ENCODE measurements at regions not wholly inside any gene's neighbourhood (a gene's known extent, or its start where the extent isn't known, plus 50 kb on each side); places are given as distances from the start of the nearest gene placed in this dataset.

DNA sequence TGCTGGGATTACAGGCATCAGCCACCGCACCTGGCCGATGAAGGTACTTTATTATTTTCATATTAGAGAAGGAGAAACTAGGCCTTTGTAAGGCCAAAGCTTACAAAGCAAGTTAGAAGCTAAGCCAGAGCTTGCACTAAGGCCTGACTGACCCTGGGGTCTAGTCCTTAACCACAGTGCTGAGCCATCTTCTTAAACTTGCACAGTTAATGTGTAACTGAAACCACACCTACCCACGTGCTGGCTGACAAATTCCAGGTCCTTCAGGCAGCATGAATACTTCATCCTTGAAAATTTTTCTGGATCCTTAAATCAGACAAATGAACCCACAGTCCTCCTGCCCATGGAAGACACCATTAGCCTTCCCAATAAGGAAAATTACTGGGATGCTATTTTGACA is 880.6 kb downstream of the UQCRFS1 start:
- Histone ChIP-seq H3K79me2 (ENCODE audit: insufficient read depth, low read length) (no peaks in the 10 kb centered on the region), H3K4me3 (ENCODE audit: insufficient read depth, low read length) (no peak overlapping the region), H3K9me3 (ENCODE audit: low read depth, low read length) (no peaks in the 10 kb centered on the region), H3K27me3 (ENCODE audit: insufficient read depth, low read length) (no peaks in the 10 kb centered on the region), H4K20me1 (ENCODE audit: insufficient read depth, low read length) (no peaks in the 10 kb centered on the region), H3K4me2 (ENCODE audit: insufficient read depth, low read length) (no peak overlapping the region), H3K4me1 (ENCODE audit: insufficient read depth, low read length) (no peaks in the 10 kb centered on the region), H3K36me3 (ENCODE audit: insufficient read depth, low read length) (no peaks in the 10 kb centered on the region), H2AFZ (ENCODE audit: low read length) (no peak overlapping the region), H3K27ac (ENCODE audit: low read depth, low read length) (no peak overlapping the region)
- TF ChIP-seq, protein P1, sequence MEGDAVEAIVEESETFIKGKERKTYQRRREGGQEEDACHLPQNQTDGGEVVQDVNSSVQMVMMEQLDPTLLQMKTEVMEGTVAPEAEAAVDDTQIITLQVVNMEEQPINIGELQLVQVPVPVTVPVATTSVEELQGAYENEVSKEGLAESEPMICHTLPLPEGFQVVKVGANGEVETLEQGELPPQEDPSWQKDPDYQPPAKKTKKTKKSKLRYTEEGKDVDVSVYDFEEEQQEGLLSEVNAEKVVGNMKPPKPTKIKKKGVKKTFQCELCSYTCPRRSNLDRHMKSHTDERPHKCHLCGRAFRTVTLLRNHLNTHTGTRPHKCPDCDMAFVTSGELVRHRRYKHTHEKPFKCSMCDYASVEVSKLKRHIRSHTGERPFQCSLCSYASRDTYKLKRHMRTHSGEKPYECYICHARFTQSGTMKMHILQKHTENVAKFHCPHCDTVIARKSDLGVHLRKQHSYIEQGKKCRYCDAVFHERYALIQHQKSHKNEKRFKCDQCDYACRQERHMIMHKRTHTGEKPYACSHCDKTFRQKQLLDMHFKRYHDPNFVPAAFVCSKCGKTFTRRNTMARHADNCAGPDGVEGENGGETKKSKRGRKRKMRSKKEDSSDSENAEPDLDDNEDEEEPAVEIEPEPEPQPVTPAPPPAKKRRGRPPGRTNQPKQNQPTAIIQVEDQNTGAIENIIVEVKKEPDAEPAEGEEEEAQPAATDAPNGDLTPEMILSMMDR (IDR thresholded peaks at IDR 0.05; ENCODE audit: extremely low read depth, low read depth, low read length) = no peak
- no peak for DNase-seq (ENCODE audit: insufficient read length, low spot score, missing footprints)

DNA sequence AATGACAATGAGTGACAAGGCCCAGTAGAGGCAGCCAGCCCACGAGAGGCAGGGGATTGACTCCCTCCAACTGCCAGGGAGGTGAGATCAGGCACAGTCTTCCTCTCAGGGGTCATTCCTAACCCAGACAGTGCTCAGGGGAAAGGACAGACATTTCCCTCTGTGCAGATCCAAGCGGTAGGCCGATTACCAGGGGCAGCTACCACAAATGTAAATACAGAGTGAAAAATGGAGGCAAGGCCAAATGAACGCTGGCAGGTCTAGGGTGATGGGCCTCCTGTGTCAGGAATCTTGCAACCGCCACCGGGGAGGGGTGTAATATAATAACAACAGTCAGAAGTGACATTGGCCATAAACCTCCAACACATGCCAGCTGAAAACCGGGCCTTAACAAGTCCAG is 881.4 kb downstream of the UQCRFS1 start:
- H3K36me3 ChIP-seq (ENCODE audit: insufficient read depth, low read length) = no peaks in the 10 kb centered on the region
- H3K9me3 ChIP-seq (ENCODE audit: low read depth, low read length) = no peaks in the 10 kb centered on the region
- H3K4me3 ChIP-seq (ENCODE audit: insufficient read depth, low read length) = no peak overlapping the region
- no peaks in the 10 kb centered on the region for H4K20me1 ChIP-seq (ENCODE audit: insufficient read depth, low read length)
- no peak overlapping the region for H2AFZ ChIP-seq (ENCODE audit: low read length)
- H3K27ac ChIP-seq (ENCODE audit: low read depth, low read length) = no peak overlapping the region
- TF ChIP-seq, protein P1 (IDR thresholded peaks at IDR 0.05; ENCODE audit: extremely low read depth, low read depth, low read length) = no peak
- no peaks in the 10 kb centered on the region for H3K4me1 ChIP-seq (ENCODE audit: insufficient read depth, low read length)
- no peaks in the 10 kb centered on the region for H3K79me2 ChIP-seq (ENCODE audit: insufficient read depth, low read length)
- no peak overlapping the region for H3K4me2 ChIP-seq (ENCODE audit: insufficient read depth, low read length)
- DNase-seq (ENCODE audit: insufficient read length, low spot score, missing footprints) = no peak
- no peaks in the 10 kb centered on the region for H3K27me3 ChIP-seq (ENCODE audit: insufficient read depth, low read length)

DNA sequence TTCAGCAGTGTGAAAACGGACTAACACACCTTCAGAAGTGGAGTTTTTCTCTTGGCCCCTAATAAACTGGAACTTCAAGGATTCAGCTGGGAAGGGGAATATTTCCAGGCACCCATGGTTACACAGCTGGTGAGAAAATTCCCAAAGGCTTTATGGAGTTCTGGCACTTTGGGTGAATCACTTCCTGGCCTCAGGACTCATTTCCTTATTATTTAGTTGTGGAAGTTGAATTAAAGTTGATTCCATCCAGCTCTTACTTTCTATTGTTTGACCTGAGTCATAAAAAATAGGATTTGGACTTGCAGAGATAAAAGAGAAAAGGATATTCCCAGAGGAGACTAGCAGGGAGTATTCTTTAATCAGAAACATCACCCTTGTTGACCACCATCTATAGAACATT is 882.1 kb downstream of the UQCRFS1 start:
- Histone ChIP-seq H3K27me3 (ENCODE audit: insufficient read depth, low read length) (no peaks in the 10 kb centered on the region), H3K4me3 (ENCODE audit: insufficient read depth, low read length) (no peak overlapping the region), H3K27ac (ENCODE audit: low read depth, low read length) (no peak overlapping the region), H3K4me2 (ENCODE audit: insufficient read depth, low read length) (no peak overlapping the region), H3K4me1 (ENCODE audit: insufficient read depth, low read length) (no peaks in the 10 kb centered on the region), H3K36me3 (ENCODE audit: insufficient read depth, low read length) (no peaks in the 10 kb centered on the region), H3K9me3 (ENCODE audit: low read depth, low read length) (no peaks in the 10 kb centered on the region), H4K20me1 (ENCODE audit: insufficient read depth, low read length) (no peaks in the 10 kb centered on the region), H3K79me2 (ENCODE audit: insufficient read depth, low read length) (no peaks in the 10 kb centered on the region), H2AFZ (ENCODE audit: low read length) (no peak overlapping the region)
- DNase-seq (ENCODE audit: insufficient read length, low spot score, missing footprints) = no peak
- TF ChIP-seq, protein P1 (IDR thresholded peaks at IDR 0.05; ENCODE audit: extremely low read depth, low read depth, low read length) = no peak

DNA sequence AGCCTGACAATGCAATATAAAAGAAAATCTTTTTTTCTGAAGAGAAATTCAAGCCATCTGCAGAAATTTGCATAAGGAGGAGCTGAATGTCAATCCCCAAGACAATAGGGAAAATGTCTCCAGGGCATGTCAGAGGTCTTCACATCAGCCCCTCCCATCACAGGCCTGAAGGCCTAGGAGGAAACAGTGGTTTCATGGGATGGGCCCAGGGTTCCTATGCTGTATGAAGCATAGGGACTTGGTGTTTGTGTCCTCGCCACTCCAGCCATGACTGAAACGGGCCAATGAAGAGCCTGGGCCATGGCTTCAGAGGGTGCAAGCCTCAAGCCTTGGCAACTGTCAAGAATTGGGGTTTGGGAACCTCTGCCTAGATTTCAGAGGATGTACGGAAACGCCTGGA is 883.5 kb downstream of the UQCRFS1 start:
- H3K9me3 ChIP-seq (ENCODE audit: low read depth, low read length) = no peaks in the 10 kb centered on the region
- no peak for DNase-seq (ENCODE audit: insufficient read length, low spot score, missing footprints)
- no peaks in the 10 kb centered on the region for H4K20me1 ChIP-seq (ENCODE audit: insufficient read depth, low read length)
- H3K4me1 ChIP-seq (ENCODE audit: insufficient read depth, low read length) = no peaks in the 10 kb centered on the region
- no peaks in the 10 kb centered on the region for H3K79me2 ChIP-seq (ENCODE audit: insufficient read depth, low read length)
- no peak overlapping the region for H2AFZ ChIP-seq (ENCODE audit: low read length)
- TF ChIP-seq, protein P1 (IDR thresholded peaks at IDR 0.05; ENCODE audit: extremely low read depth, low read depth, low read length) = no peak
- no peak overlapping the region for H3K4me2 ChIP-seq (ENCODE audit: insufficient read depth, low read length)
- no peak overlapping the region for H3K27ac ChIP-seq (ENCODE audit: low read depth, low read length)
- H3K36me3 ChIP-seq (ENCODE audit: insufficient read depth, low read length) = no peaks in the 10 kb centered on the region
- no peak overlapping the region for H3K4me3 ChIP-seq (ENCODE audit: insufficient read depth, low read length)
- no peaks in the 10 kb centered on the region for H3K27me3 ChIP-seq (ENCODE audit: insufficient read depth, low read length)

Data from osteoblast (primary cell).